ENCODE measurements at regions not wholly inside any gene's neighbourhood (a gene's known extent, or its start where the extent isn't known, plus 50 kb on each side); places are given as distances from the start of the nearest gene placed in this dataset.

GRCh38 chr21:23307065-23307464 is 2300.2 kb downstream of the MRPL39 start:
- Histone ChIP-seq H2AFZ (ENCODE audit: low read length) (no peak overlapping the region), H3K9me2 (replicated peaks; ENCODE audit: insufficient read depth, low read length) (no peaks in the 10 kb centered on the region), H3K4me2 (ENCODE audit: low read depth, low read length) (no peak overlapping the region), H3K9me3 (replicated peaks; ENCODE audit: insufficient read depth, low read length) (no peaks in the 10 kb centered on the region), H3K4me3 (ENCODE audit: low read length) (no peak overlapping the region), H3K79me2 (ENCODE audit: low read length) (no peaks in the 10 kb centered on the region), H3K27ac (ENCODE audit: low read length) (no peak overlapping the region), H3K27me3 (replicated peaks; ENCODE audit: insufficient read depth, low read length) (no peaks in the 10 kb centered on the region), H3K36me3 (replicated peaks; ENCODE audit: insufficient read depth, low read length) (no peaks in the 10 kb centered on the region), H4K20me1 (ENCODE audit: insufficient read depth, low read length) (no peaks in the 10 kb centered on the region), H3K9ac (ENCODE audit: low read length) (no peak overlapping the region), H3F3A (ENCODE audit: insufficient read depth, low read length) (no peaks in the 10 kb centered on the region), H3K4me1 (ENCODE audit: low read length) (no peaks in the 10 kb centered on the region)
- TF ChIP-seq EZH2phosphoT487 (IDR thresholded peaks at IDR 0.05; ENCODE audit: low read length), result no peak
- TF ChIP-seq EZH2 (optimal IDR thresholded peaks at IDR 0.05; ENCODE audit: low read depth, low read length), result no peak
- no peak for TF ChIP-seq CTCF (IDR thresholded peaks at IDR 0.05; ENCODE audit: low read length)
- no peak for DNase-seq

GRCh38 chr21:23292292-23292691 is 2294.1 kb downstream of the NCAM2 start:
- no peaks in the 10 kb centered on the region for H3K9me2 ChIP-seq (replicated peaks; ENCODE audit: insufficient read depth, low read length)
- no peak overlapping the region for H3K27ac ChIP-seq (ENCODE audit: low read length)
- TF ChIP-seq CTCF (IDR thresholded peaks at IDR 0.05; ENCODE audit: low read length) (no peak), EZH2 (optimal IDR thresholded peaks at IDR 0.05; ENCODE audit: low read depth, low read length) (no peak), EZH2phosphoT487 (IDR thresholded peaks at IDR 0.05; ENCODE audit: low read length) (no peak)
- DNase-seq, result no peak
- no peak overlapping the region for H3K4me2 ChIP-seq (ENCODE audit: low read depth, low read length)
- no peaks in the 10 kb centered on the region for H3F3A ChIP-seq (ENCODE audit: insufficient read depth, low read length)
- H2AFZ ChIP-seq (ENCODE audit: low read length), result no peak overlapping the region
- no peak overlapping the region for H3K9ac ChIP-seq (ENCODE audit: low read length)
- no peaks in the 10 kb centered on the region for H3K36me3 ChIP-seq (replicated peaks; ENCODE audit: insufficient read depth, low read length)
- no peaks in the 10 kb centered on the region for H3K9me3 ChIP-seq (replicated peaks; ENCODE audit: insufficient read depth, low read length)
- H3K4me1 ChIP-seq (ENCODE audit: low read length), result no peaks in the 10 kb centered on the region
- H3K27me3 ChIP-seq (replicated peaks; ENCODE audit: insufficient read depth, low read length), result no peaks in the 10 kb centered on the region
- no peaks in the 10 kb centered on the region for H4K20me1 ChIP-seq (ENCODE audit: insufficient read depth, low read length)
- no peak overlapping the region for H3K4me3 ChIP-seq (ENCODE audit: low read length)
- H3K79me2 ChIP-seq (ENCODE audit: low read length), result no peaks in the 10 kb centered on the region

GRCh38 chr21:23281917-23282316 is 2283.7 kb downstream of the NCAM2 start:
- Histone ChIP-seq H3F3A (ENCODE audit: insufficient read depth, low read length) (no peaks in the 10 kb centered on the region), H3K36me3 (replicated peaks; ENCODE audit: insufficient read depth, low read length) (no peaks in the 10 kb centered on the region), H3K4me2 (ENCODE audit: low read depth, low read length) (no peak overlapping the region), H2AFZ (ENCODE audit: low read length) (no peak overlapping the region), H3K4me1 (ENCODE audit: low read length) (no peaks in the 10 kb centered on the region), H4K20me1 (ENCODE audit: insufficient read depth, low read length) (no peaks in the 10 kb centered on the region), H3K27ac (ENCODE audit: low read length) (no peak overlapping the region), H3K79me2 (ENCODE audit: low read length) (no peaks in the 10 kb centered on the region), H3K9me2 (replicated peaks; ENCODE audit: insufficient read depth, low read length) (no peaks in the 10 kb centered on the region), H3K9ac (ENCODE audit: low read length) (no peak overlapping the region), H3K4me3 (ENCODE audit: low read length) (no peak overlapping the region), H3K27me3 (replicated peaks; ENCODE audit: insufficient read depth, low read length) (no peaks in the 10 kb centered on the region), H3K9me3 (replicated peaks; ENCODE audit: insufficient read depth, low read length) (no peaks in the 10 kb centered on the region)
- DNase-seq, result no peak
- TF ChIP-seq CTCF (IDR thresholded peaks at IDR 0.05; ENCODE audit: low read length), result no peak
- no peak for TF ChIP-seq EZH2phosphoT487 (IDR thresholded peaks at IDR 0.05; ENCODE audit: low read length)
- TF ChIP-seq EZH2 (optimal IDR thresholded peaks at IDR 0.05; ENCODE audit: low read depth, low read length), result no peak
